Tibial nerve (tissue), 4 donors: ENCODE measurements at regions not wholly inside any gene's neighbourhood (a gene's known extent, or its start where the extent isn't known, plus 50 kb on each side); places are given as distances from the start of the nearest gene placed in this dataset.
"Not testable (repeated sequence)": the region's sequence is repeated elsewhere in the genome, so short reads cannot be mapped to it uniquely, and the experiment has no call there.

ENCODE experiments used
- EP300 ChIP-seq, 2 donors: sonication (generic); formaldehyde crosslinking; IDR thresholded peaks; one replicate each; pipeline ENCODE4 v1.6.1; 2017; ENCODE audit warnings: antibody characterized with exemption in 2 of 2, mild to moderate bottlenecking in 1 of 2
- POLR2A ChIP-seq, 2 donors: fragments of 450-650 bp; IDR thresholded peaks; one replicate each; pipeline ENCODE4 v1.6.1; 2017; ENCODE audit warnings: antibody characterized with exemption in 2 of 2, mild to moderate bottlenecking in 2 of 2, moderate library complexity in 2 of 2
- TF ChIP-seq, protein P1 (sequence below), 5 experiments: fragments of 200-600 bp in 3 of 5; fragments of 450-650 bp in 2 of 5; sonication (generic) in 3 of 5; IDR thresholded peaks; one replicate each; pipeline ENCODE4 v1.5.1; 2016 to 2019; ENCODE audit warnings: antibody characterized with exemption in 5 of 5, mild to moderate bottlenecking in 3 of 5, moderate library complexity in 2 of 5

DNA sequence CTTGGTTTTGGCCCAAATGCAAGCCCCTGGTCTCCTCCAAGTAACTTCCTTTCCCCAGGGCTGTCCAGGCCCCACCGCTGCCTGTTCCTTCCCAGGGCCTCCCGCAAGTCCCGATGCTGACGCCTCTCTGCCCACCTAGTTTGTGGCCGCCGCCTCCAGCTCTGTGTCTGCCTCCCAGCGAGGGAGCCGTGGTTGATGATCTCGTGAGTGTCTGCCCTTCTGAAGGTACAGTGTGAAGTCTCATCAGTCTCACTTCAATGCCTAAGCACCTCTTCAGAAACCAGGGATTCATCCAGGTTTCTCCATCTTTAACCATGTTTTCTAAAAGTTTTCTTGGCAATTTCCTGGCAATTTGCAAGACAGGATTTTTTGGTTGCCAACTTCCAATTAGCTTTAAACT lies 127.5 kb downstream of the TMEM121 start:
- TF ChIP-seq, protein P1, sequence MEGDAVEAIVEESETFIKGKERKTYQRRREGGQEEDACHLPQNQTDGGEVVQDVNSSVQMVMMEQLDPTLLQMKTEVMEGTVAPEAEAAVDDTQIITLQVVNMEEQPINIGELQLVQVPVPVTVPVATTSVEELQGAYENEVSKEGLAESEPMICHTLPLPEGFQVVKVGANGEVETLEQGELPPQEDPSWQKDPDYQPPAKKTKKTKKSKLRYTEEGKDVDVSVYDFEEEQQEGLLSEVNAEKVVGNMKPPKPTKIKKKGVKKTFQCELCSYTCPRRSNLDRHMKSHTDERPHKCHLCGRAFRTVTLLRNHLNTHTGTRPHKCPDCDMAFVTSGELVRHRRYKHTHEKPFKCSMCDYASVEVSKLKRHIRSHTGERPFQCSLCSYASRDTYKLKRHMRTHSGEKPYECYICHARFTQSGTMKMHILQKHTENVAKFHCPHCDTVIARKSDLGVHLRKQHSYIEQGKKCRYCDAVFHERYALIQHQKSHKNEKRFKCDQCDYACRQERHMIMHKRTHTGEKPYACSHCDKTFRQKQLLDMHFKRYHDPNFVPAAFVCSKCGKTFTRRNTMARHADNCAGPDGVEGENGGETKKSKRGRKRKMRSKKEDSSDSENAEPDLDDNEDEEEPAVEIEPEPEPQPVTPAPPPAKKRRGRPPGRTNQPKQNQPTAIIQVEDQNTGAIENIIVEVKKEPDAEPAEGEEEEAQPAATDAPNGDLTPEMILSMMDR (IDR thresholded peaks at IDR 0.05) = not testable (repeated sequence)
- TF ChIP-seq POLR2A, EP300 (IDR thresholded peaks at IDR 0.05): not testable (repeated sequence)
